RCC 7860 (cell line): ENCODE measurements at regions not wholly inside any gene's neighbourhood (a gene's known extent, or its start where the extent isn't known, plus 50 kb on each side); places are given as distances from the start of the nearest gene placed in this dataset.
"Not testable (repeated sequence)": the region's sequence is repeated elsewhere in the genome, so short reads cannot be mapped to it uniquely, and the experiment has no call there.

Experiments
- DNase-seq: peaks from one replicate; pipeline ENCODE4 v3.0.0-alpha.2; 2015; ENCODE audit warnings: low spot score
- FAIRE-seq: peaks from 2 replicates; lab custom pipeline; 2012; peaks lifted over from hg19 to GRCh38; lab: Jason Lieb, UNC

- FAIRE-seq (no peak), DNase-seq (no peak)
Measured at GRCh38 chr5:53160895-53161294, 51.3 kb upstream of the MOCS2 start.

- DNase-seq (no peak), FAIRE-seq (no peak)
Measured at GRCh38 chr5:53161876-53162275, 52.3 kb upstream of the MOCS2 start.

GRCh38 chr5:53164478-53165165 lies 55.1 kb upstream of the MOCS2 start:
- DNase-seq (no peak), FAIRE-seq (no peak)

- DNase-seq (no peak), FAIRE-seq (no peak)
Measured at GRCh38 chr5:53165431-53166182, 56.0 kb upstream of the MOCS2 start.

GRCh38 chr5:53166183-53166495 lies 56.6 kb upstream of the MOCS2 start:
- no peak for FAIRE-seq

GRCh38 chr5:53167836-53168235 lies 58.3 kb upstream of the MOCS2 start:
- DNase-seq (no peak), FAIRE-seq (no peak)

More at GRCh38 chr5:53166183-53166495, 56.6 kb upstream of the MOCS2 start:
- no peak for DNase-seq

GRCh38 chr5:53169933-53170332 lies 60.4 kb upstream of the MOCS2 start:
- no peak for DNase-seq
- no peak for FAIRE-seq

- FAIRE-seq = no peak
- peak; percentile 7 for DNase-seq
Measured at GRCh38 chr5:53170746-53171349, 61.3 kb upstream of the MOCS2 start.

- not testable (repeated sequence) for DNase-seq, FAIRE-seq
Measured at GRCh38 chr5:53172073-53172472, 62.5 kb upstream of the MOCS2 start.

- no peak for DNase-seq
- FAIRE-seq = no peak
Measured at GRCh38 chr5:53172630-53173029, 63.1 kb upstream of the MOCS2 start.

- no peak for FAIRE-seq
Measured at GRCh38 chr5:53173083-53173482, 63.5 kb upstream of the MOCS2 start.

GRCh38 chr5:53178830-53179229 lies 69.3 kb upstream of the MOCS2 start:
- FAIRE-seq (no peak), DNase-seq (no peak)

More at GRCh38 chr5:53173083-53173482, 63.5 kb upstream of the MOCS2 start:
- no peak for DNase-seq

- DNase-seq (no peak), FAIRE-seq (no peak)
Measured at GRCh38 chr5:53179691-53180090, 70.1 kb upstream of the MOCS2 start.

GRCh38 chr5:53180538-53180937 lies 71.0 kb upstream of the MOCS2 start:
- DNase-seq (no peak), FAIRE-seq (no peak)

- FAIRE-seq = no peak
- DNase-seq = no peak
Measured at GRCh38 chr5:53180991-53181390, 71.4 kb upstream of the MOCS2 start.

GRCh38 chr5:53183880-53184279 lies 74.3 kb upstream of the MOCS2 start:
- FAIRE-seq = no peak
- DNase-seq = no peak

- no peak for FAIRE-seq
- no peak for DNase-seq
Measured at GRCh38 chr5:53191548-53192165, 82.1 kb upstream of the MOCS2 start.

- FAIRE-seq (no peak), DNase-seq (no peak)
Measured at GRCh38 chr5:53194086-53194485, 84.5 kb upstream of the MOCS2 start.

GRCh38 chr5:53199882-53200281 lies 90.3 kb upstream of the MOCS2 start:
- no peak for FAIRE-seq

GRCh38 chr5:53200306-53200705 lies 90.7 kb upstream of the MOCS2 start:
- FAIRE-seq (no peak), DNase-seq (no peak)

More at GRCh38 chr5:53199882-53200281, 90.3 kb upstream of the MOCS2 start:
- no peak for DNase-seq

GRCh38 chr5:53201746-53202145 lies 92.2 kb upstream of the MOCS2 start:
- FAIRE-seq (no peak), DNase-seq (no peak)

- FAIRE-seq = no peak
- no peak for DNase-seq
Measured at GRCh38 chr5:53206562-53206961, 97.0 kb upstream of the MOCS2 start.
